ENCODE measurements at regions not wholly inside any gene's neighbourhood (a gene's known extent, or its start where the extent isn't known, plus 50 kb on each side); places are given as distances from the start of the nearest gene placed in this dataset.

GRCh38 chr10:130560116-130560515, 423.9 kb downstream of the GLRX3 start:
- DNase-seq (ENCODE audit: low read depth): no peak

GRCh38 chr10:130560573-130560972, 424.4 kb downstream of the GLRX3 start:
- DNase-seq (ENCODE audit: low read depth): no peak

- DNase-seq (ENCODE audit: low read depth): no peak
Observed at GRCh38 chr10:130561681-130562080, 425.5 kb downstream of the GLRX3 start.

GRCh38 chr10:130567011-130567410, 430.8 kb downstream of the GLRX3 start:
- DNase-seq (ENCODE audit: low read depth): no peak

GRCh38 chr10:130567436-130567835, 431.2 kb downstream of the GLRX3 start:
- DNase-seq (ENCODE audit: low read depth): no peak

GRCh38 chr10:130568246-130568645, 432.1 kb downstream of the GLRX3 start:
- DNase-seq (ENCODE audit: low read depth): no peak

GRCh38 chr10:130570074-130570473, 433.9 kb downstream of the GLRX3 start:
- DNase-seq (ENCODE audit: low read depth): no peak

- no peak for DNase-seq (ENCODE audit: low read depth)
Observed at GRCh38 chr10:130571674-130572073, 435.5 kb downstream of the GLRX3 start.

- no peak for DNase-seq (ENCODE audit: low read depth)
Observed at GRCh38 chr10:130573446-130573845, 437.3 kb downstream of the GLRX3 start.

- no peak for DNase-seq (ENCODE audit: low read depth)
Observed at GRCh38 chr10:130575756-130576285, 439.6 kb downstream of the GLRX3 start.

GRCh38 chr10:130576427-130576826, 440.2 kb downstream of the GLRX3 start:
- DNase-seq (ENCODE audit: low read depth): no peak

GRCh38 chr10:130577039-130577438, 440.8 kb downstream of the GLRX3 start:
- no peak for DNase-seq (ENCODE audit: low read depth)

GRCh38 chr10:130578532-130579289, 442.5 kb downstream of the GLRX3 start:
- DNase-seq (ENCODE audit: low read depth): no peak

- no peak for DNase-seq (ENCODE audit: low read depth)
Observed at GRCh38 chr10:130579913-130580312, 443.7 kb downstream of the GLRX3 start.

GRCh38 chr10:130580975-130581374, 444.8 kb downstream of the GLRX3 start:
- DNase-seq (ENCODE audit: low read depth): no peak

GRCh38 chr10:130587718-130588117, 451.5 kb downstream of the GLRX3 start:
- DNase-seq (ENCODE audit: low read depth): no peak

GRCh38 chr10:130606001-130606405, 469.8 kb downstream of the GLRX3 start:
- DNase-seq (ENCODE audit: low read depth): no peak

GRCh38 chr10:130607366-130607765, 471.2 kb downstream of the GLRX3 start:
- no peak for DNase-seq (ENCODE audit: low read depth)

GRCh38 chr10:130611239-130611638, 475.0 kb downstream of the GLRX3 start:
- DNase-seq (ENCODE audit: low read depth): no peak

GRCh38 chr10:130615457-130615856, 479.3 kb downstream of the GLRX3 start:
- DNase-seq (ENCODE audit: low read depth): no peak

GRCh38 chr10:130617985-130618384, 481.8 kb downstream of the GLRX3 start:
- no peak for DNase-seq (ENCODE audit: low read depth)

GRCh38 chr10:130618647-130619046, 482.5 kb downstream of the GLRX3 start:
- no peak for DNase-seq (ENCODE audit: low read depth)

GRCh38 chr10:130621231-130621775, 485.1 kb downstream of the GLRX3 start:
- no peak for DNase-seq (ENCODE audit: low read depth)

All from fibroblast of the conjunctiva (primary cell).